ENCODE measurements at regions not wholly inside any gene's neighbourhood (a gene's known extent, or its start where the extent isn't known, plus 50 kb on each side); places are given as distances from the start of the nearest gene placed in this dataset.

DNA sequence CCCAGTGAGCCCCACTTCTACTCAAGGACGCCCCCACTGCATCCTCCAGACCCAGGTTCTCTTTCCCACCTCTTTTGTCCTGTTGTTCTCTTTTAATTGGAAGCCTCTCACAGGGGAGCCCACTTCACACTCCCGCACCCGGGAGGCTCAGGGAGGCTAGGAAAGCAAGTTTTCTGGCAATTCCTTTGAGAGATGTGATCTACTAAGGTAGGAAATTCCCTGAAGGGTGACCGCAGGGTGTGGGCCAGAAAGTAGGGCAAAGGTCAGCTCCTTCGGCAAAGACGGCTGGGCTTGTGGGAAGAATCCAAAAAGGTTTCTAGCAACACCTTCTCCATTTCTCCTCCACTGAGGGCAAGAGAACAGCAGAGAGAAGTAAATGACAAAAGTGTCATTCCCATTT lies 98.1 kb upstream of the PTPN1 start:
- Histone ChIP-seq H3K9me3 (no peaks in the 10 kb centered on the region), H3K36me3 (no peaks in the 10 kb centered on the region), H3K4me1 (ENCODE audit: control insufficient read depth in 1 of 2, insufficient read depth in 1 of 2, low read depth in 1 of 2, low read length in 1 of 2) (peaks cover 24 to 29% of the 10 kb centered on the region in 2 experiments)

DNA sequence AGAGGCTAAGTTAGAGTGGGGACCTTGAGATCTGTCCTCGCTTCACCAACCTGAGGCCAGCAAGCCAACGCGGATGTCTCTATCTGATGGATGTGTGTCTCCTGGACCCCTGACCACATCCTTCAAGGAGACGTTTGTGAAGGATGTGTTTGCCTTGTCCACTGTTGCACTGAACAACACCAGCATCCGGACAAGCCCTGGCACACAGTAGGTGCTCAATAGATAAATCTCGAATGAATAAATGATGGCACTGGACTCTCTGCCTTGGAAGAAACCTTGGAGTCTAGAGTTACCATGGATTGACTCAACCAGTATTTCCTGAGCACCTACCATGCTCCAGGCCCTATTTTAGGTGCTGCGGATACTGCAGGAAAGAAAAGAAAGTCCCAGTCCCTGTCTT lies 97.7 kb upstream of the PTPN1 start:
- Histone ChIP-seq H3K27ac (no peak overlapping the region), H3K4me3 (ENCODE audit: low read depth in 1 of 2, low read length in 1 of 2) (no peak overlapping the region), H3K27me3 (no peaks in the 10 kb centered on the region), H3K36me3 (no peaks in the 10 kb centered on the region), H3K9me3 (no peaks in the 10 kb centered on the region), H3K4me1 (ENCODE audit: control insufficient read depth in 1 of 2, insufficient read depth in 1 of 2, low read depth in 1 of 2, low read length in 1 of 2) (peaks cover 24 to 29% of the 10 kb centered on the region in 2 experiments)
- TF ChIP-seq, protein P1, sequence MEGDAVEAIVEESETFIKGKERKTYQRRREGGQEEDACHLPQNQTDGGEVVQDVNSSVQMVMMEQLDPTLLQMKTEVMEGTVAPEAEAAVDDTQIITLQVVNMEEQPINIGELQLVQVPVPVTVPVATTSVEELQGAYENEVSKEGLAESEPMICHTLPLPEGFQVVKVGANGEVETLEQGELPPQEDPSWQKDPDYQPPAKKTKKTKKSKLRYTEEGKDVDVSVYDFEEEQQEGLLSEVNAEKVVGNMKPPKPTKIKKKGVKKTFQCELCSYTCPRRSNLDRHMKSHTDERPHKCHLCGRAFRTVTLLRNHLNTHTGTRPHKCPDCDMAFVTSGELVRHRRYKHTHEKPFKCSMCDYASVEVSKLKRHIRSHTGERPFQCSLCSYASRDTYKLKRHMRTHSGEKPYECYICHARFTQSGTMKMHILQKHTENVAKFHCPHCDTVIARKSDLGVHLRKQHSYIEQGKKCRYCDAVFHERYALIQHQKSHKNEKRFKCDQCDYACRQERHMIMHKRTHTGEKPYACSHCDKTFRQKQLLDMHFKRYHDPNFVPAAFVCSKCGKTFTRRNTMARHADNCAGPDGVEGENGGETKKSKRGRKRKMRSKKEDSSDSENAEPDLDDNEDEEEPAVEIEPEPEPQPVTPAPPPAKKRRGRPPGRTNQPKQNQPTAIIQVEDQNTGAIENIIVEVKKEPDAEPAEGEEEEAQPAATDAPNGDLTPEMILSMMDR (IDR thresholded peaks at IDR 0.05), result no peak

More for the DNA sequence above, 98.1 kb upstream of the PTPN1 start:
- Histone ChIP-seq H3K27me3 (no peaks in the 10 kb centered on the region), H3K27ac (no peak overlapping the region), H3K4me3 (ENCODE audit: low read depth in 1 of 2, low read length in 1 of 2) (no peak overlapping the region)
- TF ChIP-seq, protein P1 (IDR thresholded peaks at IDR 0.05), result no peak

DNA sequence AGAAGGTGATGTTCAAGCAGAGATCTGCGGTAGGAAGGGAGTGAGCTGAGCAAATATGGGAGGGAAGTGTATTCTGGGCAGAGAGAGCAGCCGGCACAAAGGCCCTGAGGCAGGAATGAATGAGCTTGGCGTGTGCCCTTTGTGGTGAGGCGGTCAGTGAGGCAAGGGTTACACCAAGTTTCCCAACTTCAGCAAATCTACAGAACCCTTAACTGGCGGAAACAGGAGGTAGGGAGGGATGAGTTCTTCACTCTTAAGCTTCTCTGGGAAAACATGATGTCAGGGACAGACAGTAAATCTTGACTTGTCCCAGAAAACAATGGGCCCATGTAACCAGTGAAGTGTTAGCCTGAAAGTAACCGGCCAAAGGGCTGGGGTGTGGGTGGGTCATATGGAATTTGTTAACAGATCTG lies 97.1 kb upstream of the PTPN1 start:
- Histone ChIP-seq H3K4me1 (ENCODE audit: control insufficient read depth in 1 of 2, insufficient read depth in 1 of 2, low read depth in 1 of 2, low read length in 1 of 2) (peaks cover 24 to 29% of the 10 kb centered on the region in 2 experiments), H3K36me3 (no peaks in the 10 kb centered on the region)
- TF ChIP-seq, protein P1 (IDR thresholded peaks at IDR 0.05), result no peak

DNA sequence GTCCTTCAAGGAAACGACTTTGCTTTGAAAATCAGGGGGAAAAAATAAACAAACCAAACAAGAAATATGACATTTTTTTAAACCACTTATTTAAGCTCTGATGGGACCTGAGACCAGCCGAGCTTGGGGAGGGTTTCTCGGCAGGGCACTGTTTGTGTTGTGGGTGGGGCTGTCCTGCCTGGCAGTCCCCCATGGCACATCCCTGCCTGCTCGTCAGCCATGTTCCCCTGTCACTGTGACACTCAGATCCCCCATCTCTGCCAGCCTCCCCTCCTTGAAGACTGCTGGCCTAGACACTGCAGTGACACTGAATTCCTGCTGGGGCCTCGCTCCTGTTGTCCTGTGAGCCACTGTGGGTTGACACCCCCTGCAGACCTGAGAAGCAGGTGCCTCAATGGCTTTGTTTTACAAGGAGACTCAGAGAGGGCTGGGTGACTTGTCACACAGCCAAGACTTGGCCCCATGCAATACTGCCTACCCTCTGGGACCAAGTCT lies 95.1 kb upstream of the PTPN1 start:
- no peak overlapping the region for H3K27ac ChIP-seq
- TF ChIP-seq, protein P1 (IDR thresholded peaks at IDR 0.05), result no peak
- no peaks in the 10 kb centered on the region for H3K27me3 ChIP-seq
- no peak overlapping the region for H3K4me3 ChIP-seq (ENCODE audit: low read depth in 1 of 2, low read length in 1 of 2)
- no peaks in the 10 kb centered on the region for H3K9me3 ChIP-seq
- no peaks in the 10 kb centered on the region for H3K36me3 ChIP-seq
- peaks cover 11 to 16% of the 10 kb centered on the region in 2 experiments for H3K4me1 ChIP-seq (ENCODE audit: control insufficient read depth in 1 of 2, insufficient read depth in 1 of 2, low read depth in 1 of 2, low read length in 1 of 2)

More for the DNA sequence above, 97.1 kb upstream of the PTPN1 start:
- Histone ChIP-seq H3K27ac (no peak overlapping the region), H3K4me3 (ENCODE audit: low read depth in 1 of 2, low read length in 1 of 2) (no peak overlapping the region), H3K9me3 (no peaks in the 10 kb centered on the region), H3K27me3 (no peaks in the 10 kb centered on the region)

DNA sequence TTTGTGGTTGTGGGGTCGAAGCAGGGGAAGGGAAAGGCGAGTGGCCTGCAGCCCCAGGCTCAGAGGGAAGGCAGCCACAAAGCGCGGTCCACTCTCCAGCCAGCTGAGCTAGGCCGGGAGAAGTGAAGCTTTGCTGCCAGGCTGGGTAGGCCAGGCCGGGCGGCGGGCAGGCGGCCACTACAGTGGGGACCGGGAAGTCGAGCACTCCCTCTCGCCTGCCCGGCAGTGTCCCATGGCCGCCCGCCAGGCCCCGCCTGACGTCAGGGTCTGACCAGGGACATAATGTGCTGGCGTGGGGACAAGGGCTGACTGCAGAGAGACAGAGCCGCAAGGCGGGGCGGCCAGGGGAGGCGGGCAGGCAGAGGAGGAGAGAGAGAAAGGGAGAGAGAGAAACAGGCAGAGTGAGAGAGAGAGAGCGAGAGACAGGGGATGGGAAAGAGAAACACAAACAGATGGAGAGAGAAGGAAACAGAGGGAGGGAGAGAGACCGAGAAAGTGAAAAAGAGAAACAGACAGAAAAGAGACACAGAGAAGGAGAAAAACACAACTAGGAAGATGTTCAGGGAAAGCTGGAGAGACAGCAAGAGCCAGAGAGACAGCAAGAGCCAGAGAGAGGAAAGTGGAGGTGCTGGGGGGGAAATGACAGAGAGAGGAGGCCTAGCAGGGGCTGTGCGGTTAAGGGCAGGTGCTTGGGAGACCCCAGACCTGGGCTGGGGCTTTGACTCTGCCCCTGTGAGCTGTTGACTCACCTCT lies 94.5 kb upstream of the PTPN1 start:
- TF ChIP-seq, protein P1 (IDR thresholded peaks at IDR 0.05), result no peak
- H3K9me3 ChIP-seq, result no peaks in the 10 kb centered on the region
- no peak overlapping the region for H3K4me3 ChIP-seq (ENCODE audit: low read depth in 1 of 2, low read length in 1 of 2)
- H3K27ac ChIP-seq, result no peak overlapping the region
- peaks cover 10 to 14% of the 10 kb centered on the region in 2 experiments for H3K4me1 ChIP-seq (ENCODE audit: control insufficient read depth in 1 of 2, insufficient read depth in 1 of 2, low read depth in 1 of 2, low read length in 1 of 2)
- H3K27me3 ChIP-seq, result no peaks in the 10 kb centered on the region
- H3K36me3 ChIP-seq, result no peaks in the 10 kb centered on the region
